ENCODE measurements at regions not wholly inside any gene's neighbourhood (a gene's known extent, or its start where the extent isn't known, plus 50 kb on each side); places are given as distances from the start of the nearest gene placed in this dataset.
A peak's percentile ranks its signal among the peaks of the same experiment; 100 is the strongest.
"Not testable (repeated sequence)": the region's sequence is repeated elsewhere in the genome, so short reads cannot be mapped to it uniquely, and the experiment has no call there.

DNA sequence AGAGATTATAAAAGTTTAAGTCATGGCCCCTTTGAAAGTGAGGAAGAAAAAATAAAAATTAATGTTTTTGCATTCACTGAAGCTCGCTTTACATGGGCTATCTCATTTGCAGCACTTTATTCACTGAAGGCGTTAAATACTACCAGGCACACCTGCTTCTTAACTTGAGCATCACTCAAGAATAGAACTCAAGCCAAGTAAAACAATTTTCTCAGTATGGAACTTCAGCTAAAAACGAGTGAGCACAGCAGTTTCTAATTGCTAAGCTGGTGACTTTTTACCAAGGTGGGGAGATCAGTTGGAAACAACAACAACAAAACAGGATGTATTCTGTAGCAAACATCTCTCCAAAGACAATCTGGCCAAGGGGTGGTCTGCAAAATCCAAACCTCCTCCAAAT is 405.6 kb downstream of the RAB38 start:
- TF ChIP-seq, protein P1, sequence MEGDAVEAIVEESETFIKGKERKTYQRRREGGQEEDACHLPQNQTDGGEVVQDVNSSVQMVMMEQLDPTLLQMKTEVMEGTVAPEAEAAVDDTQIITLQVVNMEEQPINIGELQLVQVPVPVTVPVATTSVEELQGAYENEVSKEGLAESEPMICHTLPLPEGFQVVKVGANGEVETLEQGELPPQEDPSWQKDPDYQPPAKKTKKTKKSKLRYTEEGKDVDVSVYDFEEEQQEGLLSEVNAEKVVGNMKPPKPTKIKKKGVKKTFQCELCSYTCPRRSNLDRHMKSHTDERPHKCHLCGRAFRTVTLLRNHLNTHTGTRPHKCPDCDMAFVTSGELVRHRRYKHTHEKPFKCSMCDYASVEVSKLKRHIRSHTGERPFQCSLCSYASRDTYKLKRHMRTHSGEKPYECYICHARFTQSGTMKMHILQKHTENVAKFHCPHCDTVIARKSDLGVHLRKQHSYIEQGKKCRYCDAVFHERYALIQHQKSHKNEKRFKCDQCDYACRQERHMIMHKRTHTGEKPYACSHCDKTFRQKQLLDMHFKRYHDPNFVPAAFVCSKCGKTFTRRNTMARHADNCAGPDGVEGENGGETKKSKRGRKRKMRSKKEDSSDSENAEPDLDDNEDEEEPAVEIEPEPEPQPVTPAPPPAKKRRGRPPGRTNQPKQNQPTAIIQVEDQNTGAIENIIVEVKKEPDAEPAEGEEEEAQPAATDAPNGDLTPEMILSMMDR (IDR thresholded peaks at IDR 0.05; ENCODE audit: insufficient read depth, low read length, poor library complexity, severe bottlenecking): no peak
- no peaks in the 10 kb centered on the region for H3K36me3 ChIP-seq (ENCODE audit: control insufficient read depth, insufficient read depth, low read length)
- no peak overlapping the region for H3K4me3 ChIP-seq (replicated peaks; ENCODE audit: low read depth, low read length)
- no peaks in the 10 kb centered on the region for H3K27me3 ChIP-seq (replicated peaks; ENCODE audit: control insufficient read depth, insufficient read depth, low read length)
- no peak for DNase-seq (ENCODE audit: extremely low read depth, insufficient read length)

DNA sequence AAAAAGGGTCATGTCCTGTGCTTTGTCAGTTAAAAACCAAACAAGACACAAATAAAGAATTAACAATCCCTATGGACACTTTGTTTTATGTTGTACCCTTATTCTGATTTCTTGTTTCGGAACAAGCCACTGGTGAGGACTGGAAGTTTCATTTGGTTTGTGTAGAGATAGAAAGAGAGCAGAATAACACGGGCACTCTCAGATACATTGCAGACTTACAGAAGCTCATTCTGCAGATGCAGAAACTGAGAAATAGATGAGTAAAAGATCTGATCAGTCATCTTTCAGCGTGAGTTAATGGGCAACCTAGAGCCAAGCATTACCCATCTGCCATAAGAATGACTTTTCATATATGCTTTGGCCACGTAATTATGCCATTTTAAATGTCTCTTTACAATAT is 407.6 kb downstream of the RAB38 start:
- no peak for DNase-seq (ENCODE audit: extremely low read depth, insufficient read length)
- Histone ChIP-seq H3K4me3 (replicated peaks; ENCODE audit: low read depth, low read length) (no peak overlapping the region), H3K27me3 (replicated peaks; ENCODE audit: control insufficient read depth, insufficient read depth, low read length) (no peaks in the 10 kb centered on the region), H3K36me3 (ENCODE audit: control insufficient read depth, insufficient read depth, low read length) (no peaks in the 10 kb centered on the region)
- TF ChIP-seq, protein P1 (IDR thresholded peaks at IDR 0.05; ENCODE audit: insufficient read depth, low read length, poor library complexity, severe bottlenecking): no peak

DNA sequence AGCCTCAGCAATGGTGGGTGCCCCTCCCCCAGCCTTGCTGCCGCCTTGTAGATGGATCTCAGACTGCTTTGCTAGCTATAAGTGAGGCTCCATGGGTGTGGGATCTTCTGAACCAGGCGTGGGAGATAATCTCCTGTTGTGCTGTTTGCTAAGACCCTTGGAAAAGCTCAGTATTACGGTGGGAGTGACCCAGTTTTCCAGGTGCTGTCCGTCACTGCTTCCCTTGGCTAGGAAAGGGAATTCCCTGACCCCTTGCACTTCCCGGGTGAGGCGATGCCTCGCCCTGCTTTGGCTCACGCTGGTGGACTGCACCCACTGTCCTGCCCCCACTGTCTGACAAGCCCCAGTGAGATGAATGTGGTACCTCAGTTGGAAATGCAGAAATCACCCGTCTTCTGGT is 411.2 kb downstream of the RAB38 start:
- DNase-seq (ENCODE audit: extremely low read depth, insufficient read length); H3K27me3 ChIP-seq (replicated peaks; ENCODE audit: control insufficient read depth, insufficient read depth, low read length); H3K36me3 ChIP-seq (ENCODE audit: control insufficient read depth, insufficient read depth, low read length); H3K4me3 ChIP-seq (replicated peaks; ENCODE audit: low read depth, low read length): not testable (repeated sequence)

DNA sequence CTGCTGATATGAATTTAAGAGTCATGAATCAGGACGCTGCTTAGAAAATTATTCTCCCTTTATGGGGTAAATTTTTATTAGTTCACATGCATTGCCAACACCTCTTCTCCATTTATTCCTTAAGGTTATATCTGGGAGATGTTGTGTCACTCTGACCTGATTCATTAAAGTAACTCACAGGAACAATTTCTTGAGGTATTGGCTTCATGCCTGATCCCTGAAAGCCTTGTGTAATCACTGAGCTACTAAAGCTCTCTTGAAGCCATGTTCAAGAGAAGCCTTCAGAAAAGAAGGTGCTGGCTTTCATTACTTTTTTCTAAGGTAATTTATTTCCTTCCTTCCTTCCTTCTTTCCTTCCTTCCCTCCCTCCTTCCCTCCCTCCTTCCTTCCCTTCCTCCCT is 420.6 kb downstream of the RAB38 start:
- no peak for DNase-seq (ENCODE audit: extremely low read depth, insufficient read length)

DNA sequence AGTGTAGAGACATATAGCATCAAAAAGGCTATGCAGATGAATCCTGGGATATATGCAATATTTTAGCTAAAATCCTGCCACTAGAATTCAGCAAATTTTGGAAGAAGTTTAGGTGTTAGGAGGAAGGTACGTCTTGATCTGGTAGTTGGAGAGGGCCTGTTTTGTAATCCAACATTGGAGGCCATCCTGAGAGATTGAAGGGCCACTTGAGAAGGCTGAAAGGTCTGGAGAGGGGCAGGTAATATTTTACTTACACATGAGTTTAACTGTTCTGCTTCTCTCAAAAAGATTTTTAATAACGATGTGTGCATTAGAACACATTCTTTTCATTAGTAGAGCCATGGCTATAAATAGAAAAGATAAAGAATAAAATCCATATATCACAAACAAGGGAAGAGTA is 422.1 kb downstream of the RAB38 start:
- DNase-seq (ENCODE audit: extremely low read depth, insufficient read length): no peak
- Histone ChIP-seq H3K36me3 (ENCODE audit: control insufficient read depth, insufficient read depth, low read length) (no peaks in the 10 kb centered on the region), H3K27me3 (replicated peaks; ENCODE audit: control insufficient read depth, insufficient read depth, low read length) (no peaks in the 10 kb centered on the region), H3K4me3 (replicated peaks; ENCODE audit: low read depth, low read length) (no peak overlapping the region)
- TF ChIP-seq, protein P1 (IDR thresholded peaks at IDR 0.05; ENCODE audit: insufficient read depth, low read length, poor library complexity, severe bottlenecking): no peak

More for the DNA sequence above, 420.6 kb downstream of the RAB38 start:
- Histone ChIP-seq H3K27me3 (replicated peaks; ENCODE audit: control insufficient read depth, insufficient read depth, low read length) (no peaks in the 10 kb centered on the region), H3K36me3 (ENCODE audit: control insufficient read depth, insufficient read depth, low read length) (no peaks in the 10 kb centered on the region), H3K4me3 (replicated peaks; ENCODE audit: low read depth, low read length) (no peak overlapping the region)
- TF ChIP-seq, protein P1 (IDR thresholded peaks at IDR 0.05; ENCODE audit: insufficient read depth, low read length, poor library complexity, severe bottlenecking): no peak

DNA sequence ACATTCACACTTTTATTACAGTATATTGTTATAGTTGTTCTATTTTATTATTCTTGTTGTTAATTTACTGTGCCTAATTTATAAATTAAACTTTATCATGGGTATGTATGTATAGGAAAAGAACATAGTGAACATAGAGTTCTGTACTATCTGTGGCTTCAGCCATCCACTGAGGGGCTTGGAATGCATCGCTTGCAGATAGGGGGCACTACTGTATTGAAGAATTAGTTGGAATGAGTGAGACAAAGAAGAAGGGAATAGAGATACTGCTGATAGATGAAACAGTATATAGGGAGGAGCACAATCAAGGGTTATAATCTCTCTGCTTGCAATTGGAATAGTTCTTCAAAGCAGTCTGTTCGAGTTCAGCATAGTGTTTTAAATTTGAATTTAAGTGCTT is 432.2 kb downstream of the RAB38 start:
- TF ChIP-seq, protein P1 (IDR thresholded peaks at IDR 0.05; ENCODE audit: insufficient read depth, low read length, poor library complexity, severe bottlenecking): peak; percentile 22
- no peaks in the 10 kb centered on the region for H3K36me3 ChIP-seq (ENCODE audit: control insufficient read depth, insufficient read depth, low read length)
- no peak for DNase-seq (ENCODE audit: extremely low read depth, insufficient read length)
- H3K4me3 ChIP-seq (replicated peaks; ENCODE audit: low read depth, low read length): no peak overlapping the region
- H3K27me3 ChIP-seq (replicated peaks; ENCODE audit: control insufficient read depth, insufficient read depth, low read length): no peaks in the 10 kb centered on the region; the same call in 1 of the 2 replicates
